MM.1S (cell line): ENCODE measurements at regions not wholly inside any gene's neighbourhood (a gene's known extent, or its start where the extent isn't known, plus 50 kb on each side); places are given as distances from the start of the nearest gene placed in this dataset.

Experiments
- DNase-seq: peaks from one replicate; pipeline ENCODE4 v3.0.0-alpha.2; 2015
- H2AFZ ChIP-seq: fragments of 300-600 bp; sonication (generic); 2 replicates; pipeline ENCODE4 v1.6.0; 2016; ENCODE audit warnings: antibody characterized with exemption, low read length
- H3F3A ChIP-seq: fragments of 300-600 bp; sonication (generic); 2 replicates; pipeline ENCODE4 v1.6.1; 2016; ENCODE audit warnings: mild to moderate bottlenecking, antibody characterized with exemption, low read length, moderate library complexity, mixed read lengths; ENCODE audit not compliant: insufficient read depth
- H3K27ac ChIP-seq: fragments of 300-600 bp; sonication (generic); 2 replicates; pipeline ENCODE4 v1.5.1; 2016; ENCODE audit warnings: mild to moderate bottlenecking, low read length
- H3K27me3 ChIP-seq: fragments of 300-600 bp; sonication (generic); replicated peaks from 2 replicates; pipeline ENCODE4 v1.6.0; 2016; ENCODE audit warnings: low read length; ENCODE audit not compliant: insufficient read depth
- H3K36me3 ChIP-seq: fragments of 300-600 bp; sonication (generic); replicated peaks from 2 replicates; pipeline ENCODE4 v1.6.1; 2016; ENCODE audit warnings: mild to moderate bottlenecking, low read length, mixed read lengths; ENCODE audit not compliant: insufficient read depth
- H3K4me1 ChIP-seq: fragments of 300-600 bp; sonication (generic); 2 replicates; pipeline ENCODE4 v1.6.1; 2016; ENCODE audit warnings: low read length, mixed read lengths
- H3K4me2 ChIP-seq: fragments of 300-600 bp; sonication (generic); 2 replicates; pipeline ENCODE4 v1.6.0; 2016; ENCODE audit warnings: low read depth, low read length
- H3K4me3 ChIP-seq: fragments of 300-600 bp; sonication (generic); 2 replicates; pipeline ENCODE4 v1.5.1; 2016; ENCODE audit warnings: low read length, mixed read lengths
- H3K79me2 ChIP-seq: fragments of 300-600 bp; sonication (generic); 2 replicates; pipeline ENCODE4 v1.6.1; 2016; ENCODE audit warnings: mixed run types, low read length, mixed read lengths
- H3K9ac ChIP-seq: fragments of 300-600 bp; sonication (generic); 2 replicates; pipeline ENCODE4 v1.6.1; 2016; ENCODE audit warnings: low read length, mixed read lengths
- H3K9me2 ChIP-seq: fragments of 300-600 bp; sonication (generic); replicated peaks from 2 replicates; pipeline ENCODE4 v1.6.1; 2016; ENCODE audit warnings: mild to moderate bottlenecking, low read length, mixed read lengths; ENCODE audit not compliant: insufficient read depth
- H3K9me3 ChIP-seq: fragments of 300-600 bp; sonication (generic); replicated peaks from 2 replicates; pipeline ENCODE4 v1.6.1; 2016; ENCODE audit warnings: mild to moderate bottlenecking, low read length, mixed read lengths; ENCODE audit not compliant: insufficient read depth
- H4K20me1 ChIP-seq: fragments of 300-600 bp; sonication (generic); 2 replicates; pipeline ENCODE4 v1.6.1; 2016; ENCODE audit warnings: mild to moderate bottlenecking, low read length, moderate library complexity, mixed read lengths; ENCODE audit not compliant: insufficient read depth
- EZH2 ChIP-seq: fragments of 300-600 bp; sonication (generic); optimal IDR thresholded peaks from 2 replicates; pipeline ENCODE3; 2017; ENCODE audit warnings: low read depth, mild to moderate bottlenecking, antibody characterized with exemption, low read length, mixed read lengths
- EZH2phosphoT487 ChIP-seq: fragments of 300-600 bp; sonication (generic); IDR thresholded peaks from 2 replicates; pipeline ENCODE4 v1.6.1; 2018; ENCODE audit warnings: antibody characterized with exemption, low read length
- TF ChIP-seq, protein P1 (sequence below): fragments of 300-600 bp; sonication (generic); IDR thresholded peaks from 2 replicates; pipeline ENCODE4 v1.5.1; 2016; ENCODE audit warnings: antibody characterized with exemption, low read length, mixed read lengths

DNA sequence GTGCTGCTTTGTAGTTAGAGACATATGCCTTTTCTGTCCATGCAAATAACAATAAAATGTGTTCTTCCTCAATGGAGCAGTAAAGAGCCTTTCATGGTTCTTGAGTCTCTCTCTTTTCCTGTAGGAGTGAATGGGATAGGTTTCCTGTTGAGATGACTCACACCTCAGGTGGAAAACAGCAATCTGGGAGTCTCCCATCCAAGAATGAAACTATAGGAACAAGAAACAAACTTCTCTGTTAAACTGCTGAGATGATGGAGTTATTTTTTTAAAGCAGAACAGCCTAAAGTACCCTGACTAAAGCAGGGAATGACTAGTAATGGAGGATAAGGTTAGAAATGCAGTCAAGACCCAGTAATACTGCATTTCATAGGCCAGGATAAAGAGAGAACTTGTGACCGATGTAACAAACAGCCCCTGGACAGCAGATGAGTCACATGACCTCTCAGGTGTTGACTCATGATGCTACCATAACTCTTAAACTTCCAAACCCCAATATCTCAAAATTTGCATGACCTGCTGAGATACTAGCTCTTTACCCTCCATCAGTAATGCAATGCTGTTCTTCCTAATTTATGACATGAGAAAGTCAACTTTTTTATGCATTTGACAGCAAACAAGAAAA is 548.9 kb downstream of the CBLN4 start:
- H3K27me3 ChIP-seq, result no peaks in the 10 kb centered on the region
- H3K79me2 ChIP-seq, result no peaks in the 10 kb centered on the region
- H3K9me2 ChIP-seq, result no peaks in the 10 kb centered on the region
- no peak for DNase-seq
- H3K4me2 ChIP-seq, result no peak overlapping the region
- H4K20me1 ChIP-seq, result no peaks in the 10 kb centered on the region
- H2AFZ ChIP-seq, result no peak overlapping the region
- no peak overlapping the region for H3K9ac ChIP-seq
- H3F3A ChIP-seq, result no peaks in the 10 kb centered on the region
- no peaks in the 10 kb centered on the region for H3K4me1 ChIP-seq
- no peak overlapping the region for H3K27ac ChIP-seq
- H3K4me3 ChIP-seq, result no peak overlapping the region
- no peaks in the 10 kb centered on the region for H3K9me3 ChIP-seq
- TF ChIP-seq EZH2phosphoT487, result no peak
- TF ChIP-seq, protein P1, sequence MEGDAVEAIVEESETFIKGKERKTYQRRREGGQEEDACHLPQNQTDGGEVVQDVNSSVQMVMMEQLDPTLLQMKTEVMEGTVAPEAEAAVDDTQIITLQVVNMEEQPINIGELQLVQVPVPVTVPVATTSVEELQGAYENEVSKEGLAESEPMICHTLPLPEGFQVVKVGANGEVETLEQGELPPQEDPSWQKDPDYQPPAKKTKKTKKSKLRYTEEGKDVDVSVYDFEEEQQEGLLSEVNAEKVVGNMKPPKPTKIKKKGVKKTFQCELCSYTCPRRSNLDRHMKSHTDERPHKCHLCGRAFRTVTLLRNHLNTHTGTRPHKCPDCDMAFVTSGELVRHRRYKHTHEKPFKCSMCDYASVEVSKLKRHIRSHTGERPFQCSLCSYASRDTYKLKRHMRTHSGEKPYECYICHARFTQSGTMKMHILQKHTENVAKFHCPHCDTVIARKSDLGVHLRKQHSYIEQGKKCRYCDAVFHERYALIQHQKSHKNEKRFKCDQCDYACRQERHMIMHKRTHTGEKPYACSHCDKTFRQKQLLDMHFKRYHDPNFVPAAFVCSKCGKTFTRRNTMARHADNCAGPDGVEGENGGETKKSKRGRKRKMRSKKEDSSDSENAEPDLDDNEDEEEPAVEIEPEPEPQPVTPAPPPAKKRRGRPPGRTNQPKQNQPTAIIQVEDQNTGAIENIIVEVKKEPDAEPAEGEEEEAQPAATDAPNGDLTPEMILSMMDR, result no peak
- no peak for TF ChIP-seq EZH2
- no peaks in the 10 kb centered on the region for H3K36me3 ChIP-seq

DNA sequence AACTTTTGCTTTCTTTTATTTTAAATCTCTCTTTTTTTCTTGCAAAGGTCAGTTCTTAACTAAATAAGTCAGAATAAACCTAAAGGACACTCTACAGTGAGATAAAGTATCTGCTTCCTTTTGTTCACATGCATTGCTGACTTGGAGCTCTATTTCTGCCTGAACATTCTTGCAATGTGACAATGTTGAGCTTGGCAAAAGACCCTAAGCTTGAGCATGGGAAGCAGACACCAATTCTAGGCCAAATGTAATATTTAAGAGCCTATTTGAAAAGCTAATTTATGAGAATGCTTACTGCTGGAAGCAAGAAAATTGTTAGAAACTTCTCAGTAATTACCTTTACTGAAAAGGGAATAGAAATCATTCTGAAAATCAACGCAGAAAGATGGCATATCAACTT is 556.2 kb downstream of the CBLN4 start:
- TF ChIP-seq EZH2phosphoT487, result no peak
- TF ChIP-seq, protein P1, result no peak
- no peak for TF ChIP-seq EZH2
- Histone ChIP-seq H3K4me1 (no peaks in the 10 kb centered on the region), H3K4me3 (no peak overlapping the region), H3K9ac (no peak overlapping the region), H4K20me1 (no peaks in the 10 kb centered on the region), H3K9me3 (no peaks in the 10 kb centered on the region), H3F3A (no peaks in the 10 kb centered on the region), H3K36me3 (no peaks in the 10 kb centered on the region), H3K27ac (no peak overlapping the region), H2AFZ (no peak overlapping the region), H3K27me3 (no peaks in the 10 kb centered on the region), H3K4me2 (no peak overlapping the region), H3K9me2 (no peaks in the 10 kb centered on the region), H3K79me2 (no peaks in the 10 kb centered on the region)
- no peak for DNase-seq

DNA sequence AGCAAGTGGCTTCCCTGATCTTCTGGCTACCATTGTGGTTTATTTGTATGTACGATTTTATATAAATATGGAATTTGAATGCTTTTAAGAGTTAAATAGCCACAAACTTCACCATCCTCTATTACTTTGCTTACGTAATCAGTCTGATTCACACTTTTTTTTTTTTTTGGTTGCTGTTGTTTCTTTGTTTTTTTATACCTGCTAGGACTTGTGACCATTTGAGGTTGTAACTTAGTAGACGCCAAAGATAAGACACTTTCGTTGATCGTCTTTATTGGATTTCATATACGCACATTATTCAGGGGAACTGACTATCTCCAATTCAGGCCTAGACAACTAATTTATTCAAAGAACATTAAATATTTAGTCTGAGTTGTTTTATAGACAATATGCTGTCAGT is 559.0 kb downstream of the CBLN4 start:
- no peak overlapping the region for H3K9ac ChIP-seq
- no peak overlapping the region for H3K4me3 ChIP-seq
- no peaks in the 10 kb centered on the region for H4K20me1 ChIP-seq
- H3K36me3 ChIP-seq, result no peaks in the 10 kb centered on the region
- no peaks in the 10 kb centered on the region for H3K79me2 ChIP-seq
- no peak overlapping the region for H3K27ac ChIP-seq
- H3K9me3 ChIP-seq, result no peaks in the 10 kb centered on the region
- H3F3A ChIP-seq, result no peaks in the 10 kb centered on the region
- DNase-seq, result no peak
- H3K4me2 ChIP-seq, result no peak overlapping the region
- no peaks in the 10 kb centered on the region for H3K27me3 ChIP-seq
- H3K4me1 ChIP-seq, result no peaks in the 10 kb centered on the region
- TF ChIP-seq, protein P1, result no peak
- TF ChIP-seq EZH2phosphoT487 (no peak), EZH2 (no peak)
- no peaks in the 10 kb centered on the region for H3K9me2 ChIP-seq
- H2AFZ ChIP-seq, result no peak overlapping the region
